HG02870 (cell line): ENCODE measurements at regions not wholly inside any gene's neighbourhood (a gene's known extent, or its start where the extent isn't known, plus 50 kb on each side); places are given as distances from the start of the nearest gene placed in this dataset.

ENCODE experiments used
- ATAC-seq: cut with Tn5 transposase; IDR thresholded peaks from one replicate; pipeline ENCODE4 v1.9.1; 2021; ENCODE audit warnings: mild to moderate bottlenecking, moderate library complexity; ENCODE audit not compliant: unreplicated experiment

DNA sequence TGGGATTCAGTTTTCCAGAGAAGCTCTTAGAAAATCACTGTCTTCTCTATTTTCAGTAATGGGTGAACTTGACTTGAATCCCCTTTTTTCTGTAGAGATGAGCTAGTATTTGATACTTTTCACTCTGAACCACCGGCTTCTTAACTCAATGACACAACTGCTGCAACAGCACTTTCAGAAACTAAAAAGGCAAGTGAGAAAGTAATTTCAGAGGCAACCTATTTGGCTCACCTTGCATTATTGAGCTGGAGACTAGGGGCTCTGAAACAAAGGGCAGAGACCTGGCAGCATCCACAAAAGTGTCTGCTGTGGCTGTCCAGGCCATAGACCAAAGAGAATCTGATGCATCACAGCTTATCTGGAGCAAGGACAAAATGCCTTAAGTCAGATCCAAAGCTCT lies 289.8 kb upstream of the IRAK1BP1 start:
- no peak for ATAC-seq

DNA sequence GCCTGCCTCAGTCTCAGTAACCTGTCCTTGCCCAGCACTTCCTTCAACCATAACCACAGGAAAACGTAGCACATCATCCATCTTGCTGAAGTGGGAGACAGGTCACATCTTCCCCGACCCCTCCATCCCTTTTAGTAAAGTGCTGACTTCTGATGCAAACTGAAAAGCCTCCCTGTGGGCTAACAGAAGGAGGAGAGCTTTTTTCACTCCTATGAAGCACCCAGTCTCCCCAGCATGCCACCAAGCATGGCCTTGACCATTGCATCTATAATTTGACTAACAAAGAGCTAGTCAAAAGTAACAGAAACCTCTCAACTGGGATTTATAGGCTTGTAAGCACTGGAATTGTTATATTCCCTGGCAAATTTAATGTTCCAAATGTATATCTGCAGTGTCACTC lies 288.9 kb upstream of the IRAK1BP1 start:
- no peak for ATAC-seq

DNA sequence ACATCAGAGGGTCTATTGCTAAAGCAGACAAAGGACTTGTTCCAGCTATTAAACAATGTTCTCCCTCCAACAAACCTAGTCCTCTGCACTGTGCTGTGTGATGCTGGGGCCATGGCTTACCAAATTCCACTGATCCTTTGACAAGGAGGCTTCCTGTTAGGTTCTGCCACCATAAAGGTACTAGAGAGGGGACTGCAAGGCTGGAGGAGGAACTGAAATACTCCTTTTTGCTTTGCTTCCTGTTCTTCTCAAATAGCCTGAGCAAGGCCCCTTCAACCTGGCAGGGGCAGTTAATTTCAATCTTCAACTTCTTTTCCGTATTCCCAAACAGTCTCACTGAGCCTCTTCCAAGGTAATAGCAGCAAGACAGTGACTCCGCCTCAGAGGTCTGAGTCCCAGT lies 286.4 kb upstream of the IRAK1BP1 start:
- ATAC-seq: no peak

DNA sequence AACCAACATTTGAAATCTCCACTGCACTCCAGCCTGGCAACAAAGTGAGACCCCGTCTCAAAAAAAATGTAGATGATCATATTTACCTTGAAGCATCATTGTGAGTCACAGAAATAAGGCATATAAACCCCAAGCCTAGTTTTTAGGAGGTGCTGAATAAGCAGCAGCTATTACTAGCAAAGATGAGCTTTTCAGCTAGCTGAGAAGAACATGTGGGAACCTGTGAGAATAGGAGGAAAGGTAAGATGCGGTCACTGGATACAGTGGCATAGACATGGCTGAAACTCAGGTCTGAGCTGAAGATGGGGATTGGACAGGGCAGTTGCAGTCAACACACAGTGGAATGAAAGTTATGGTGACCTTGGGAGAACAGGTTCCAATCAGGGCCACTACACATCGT lies 284.3 kb upstream of the IRAK1BP1 start:
- ATAC-seq: no peak

DNA sequence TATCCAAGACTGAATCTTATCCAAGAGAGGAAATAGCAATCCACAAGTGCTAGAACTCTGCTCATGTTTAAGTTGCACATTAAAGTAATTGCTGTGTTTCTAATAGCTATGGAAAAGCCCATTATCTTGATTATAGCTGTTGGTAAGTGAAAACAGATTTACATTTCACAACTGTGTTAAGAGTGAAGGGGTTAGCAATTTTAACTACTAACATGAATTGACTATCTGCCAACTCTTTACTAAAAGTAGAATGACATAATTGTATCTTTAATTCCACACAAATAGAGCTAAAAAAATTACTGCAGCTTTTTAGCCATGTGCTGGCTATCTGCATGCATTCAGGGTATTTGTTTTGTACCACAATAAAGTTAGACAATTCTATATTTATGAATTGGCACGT lies 277.9 kb upstream of the IRAK1BP1 start:
- no peak for ATAC-seq

DNA sequence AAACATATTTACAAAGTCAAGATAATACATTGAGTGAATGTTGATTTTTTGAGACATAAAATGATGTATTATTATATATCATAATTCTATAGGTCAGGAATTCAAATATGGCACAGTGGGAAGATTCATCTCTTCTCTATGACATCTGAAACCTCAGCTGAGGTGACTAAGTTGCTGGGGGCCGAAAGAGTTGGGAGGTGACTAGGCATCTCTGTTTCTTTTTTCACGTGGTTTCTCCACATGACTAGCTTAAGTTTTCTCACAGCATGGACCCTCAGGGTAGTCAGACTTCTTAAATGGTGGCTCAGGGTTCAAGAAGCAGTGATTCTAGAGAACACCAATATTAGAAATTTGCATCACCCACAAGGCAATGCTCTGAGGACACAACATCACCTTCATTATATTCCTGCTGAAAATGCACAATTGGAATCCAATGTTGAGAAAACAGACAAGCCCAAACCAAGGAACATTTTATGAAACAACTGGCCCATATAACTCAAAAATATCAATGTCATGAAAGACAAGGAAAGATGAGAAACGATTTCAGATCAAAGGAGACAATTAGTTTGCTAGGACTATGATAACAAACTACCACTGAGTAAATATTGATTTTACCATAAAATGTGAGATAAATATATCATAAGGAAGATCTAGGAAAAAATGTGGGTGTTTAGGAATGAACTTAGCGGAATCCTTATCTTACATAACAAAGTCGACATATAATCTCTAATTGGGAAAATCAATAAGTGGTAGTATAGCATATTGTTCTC lies 273.3 kb upstream of the IRAK1BP1 start:
- ATAC-seq: no peak

DNA sequence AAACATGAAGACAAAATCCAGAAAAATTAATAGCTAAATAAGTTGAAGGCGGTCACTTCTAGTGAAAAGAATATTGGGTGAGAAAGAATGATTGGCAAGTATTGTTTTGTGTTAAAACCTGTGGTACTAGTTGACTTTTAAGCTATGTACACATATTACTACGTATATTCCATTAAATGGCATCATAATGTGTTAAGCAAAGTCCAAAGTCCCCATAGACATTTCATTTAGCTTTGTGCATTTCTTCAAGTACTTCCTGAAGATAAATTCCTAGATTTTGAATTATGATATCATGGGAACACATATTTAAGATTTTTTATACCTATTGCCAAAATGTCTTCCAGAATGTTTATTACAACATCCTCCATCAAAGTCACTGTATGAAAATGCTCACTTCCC lies 272.7 kb upstream of the IRAK1BP1 start:
- no peak for ATAC-seq

DNA sequence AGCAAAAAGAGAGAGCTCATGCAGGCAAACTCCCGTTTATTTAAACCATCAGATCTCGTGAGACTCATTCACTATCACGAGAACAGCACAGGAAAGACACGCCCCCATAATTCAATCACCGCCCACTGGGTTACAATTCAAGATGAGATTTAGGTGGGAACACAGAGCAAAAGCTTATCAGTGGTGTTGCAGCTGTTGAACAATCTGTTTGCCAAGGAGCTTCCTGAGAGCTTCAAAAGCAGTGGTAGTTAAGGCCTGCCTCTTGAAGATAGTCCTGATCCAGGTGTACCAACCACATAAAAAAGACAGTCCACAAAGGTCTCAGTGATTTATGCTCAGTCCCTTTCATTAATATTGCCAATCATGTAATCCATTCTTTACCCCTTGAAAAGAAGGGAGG lies 269.4 kb upstream of the IRAK1BP1 start:
- ATAC-seq: no peak

DNA sequence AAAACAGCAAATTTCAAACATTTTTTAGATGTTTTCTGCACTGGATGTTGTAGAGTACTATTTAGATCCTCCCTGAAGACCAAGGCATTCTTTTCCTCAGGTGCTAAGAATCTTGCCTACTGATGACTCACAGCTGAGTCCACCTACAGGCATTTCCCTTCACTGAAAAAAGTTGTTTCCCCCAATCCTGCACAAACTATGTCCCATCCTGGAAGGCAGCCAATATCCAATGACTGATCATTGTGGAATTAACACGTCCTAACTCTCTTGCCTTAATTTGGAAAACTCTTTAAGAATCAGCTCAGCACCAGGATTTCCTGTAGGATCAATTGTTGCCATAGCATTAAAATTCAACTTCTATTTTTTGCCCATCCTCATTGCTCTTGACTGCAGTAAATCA lies 268.4 kb upstream of the IRAK1BP1 start:
- ATAC-seq: no peak

DNA sequence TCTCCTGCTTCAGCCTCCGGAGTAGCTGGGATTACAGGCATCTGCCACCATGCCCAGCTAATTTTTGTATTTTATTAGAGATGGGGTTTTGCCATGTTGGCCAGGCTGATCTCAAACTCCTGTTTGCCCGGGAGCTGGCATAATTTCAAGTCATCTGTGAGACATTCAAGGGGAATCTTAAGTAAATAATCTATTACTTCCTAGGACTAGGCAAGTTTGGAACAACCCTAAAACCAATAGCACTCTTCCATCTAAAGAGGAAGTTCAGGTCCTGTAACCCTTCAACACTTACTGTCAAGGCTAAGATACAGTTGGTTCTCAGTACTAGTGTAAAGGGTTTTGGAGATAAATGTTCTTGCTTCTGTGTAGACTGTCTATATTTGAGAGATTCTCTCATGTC lies 267.8 kb upstream of the IRAK1BP1 start:
- ATAC-seq: no peak

DNA sequence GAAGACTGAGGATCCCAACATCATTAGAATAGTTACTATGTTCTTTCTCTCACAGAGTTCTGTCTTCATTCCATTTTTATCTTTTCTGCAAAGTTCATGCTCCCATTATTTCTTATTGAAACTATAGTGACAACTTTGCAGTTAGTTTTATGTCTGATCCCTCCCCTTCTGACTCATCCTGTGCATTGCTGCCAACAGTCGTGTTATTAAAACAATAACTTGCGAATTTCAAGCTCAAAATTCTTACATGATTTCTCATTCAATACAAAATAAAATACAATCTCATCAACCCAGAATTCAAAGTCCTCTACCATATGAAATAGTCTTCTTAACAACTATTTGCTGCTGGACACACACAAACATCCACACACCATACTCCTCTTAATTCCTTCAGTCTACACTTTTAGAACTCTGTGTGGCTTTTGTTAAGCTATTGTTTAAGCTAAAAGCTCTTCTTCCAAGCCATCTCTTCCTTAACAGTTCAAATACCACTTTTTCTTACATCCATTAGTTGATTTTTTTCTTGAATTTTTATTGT lies 261.4 kb upstream of the IRAK1BP1 start:
- no peak for ATAC-seq

DNA sequence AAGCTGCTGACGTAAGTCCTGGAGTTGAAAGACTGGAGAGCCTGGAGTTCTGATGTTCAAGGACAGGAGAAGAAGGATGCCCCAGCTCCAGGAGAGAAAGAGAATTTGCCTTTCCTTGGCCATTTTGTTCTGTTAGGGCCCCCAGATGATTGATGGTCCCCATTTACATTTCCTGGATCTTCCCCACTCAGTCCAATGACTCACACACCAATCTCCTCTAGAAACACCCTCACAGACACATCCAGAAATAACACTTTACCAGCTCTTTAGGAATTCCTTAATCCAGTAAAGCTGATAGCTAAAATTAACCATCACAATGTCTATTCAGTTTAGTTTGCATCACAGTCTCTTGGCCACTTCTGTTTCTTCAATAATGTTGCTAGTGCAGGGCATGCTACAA lies 260.2 kb upstream of the IRAK1BP1 start:
- ATAC-seq: no peak

DNA sequence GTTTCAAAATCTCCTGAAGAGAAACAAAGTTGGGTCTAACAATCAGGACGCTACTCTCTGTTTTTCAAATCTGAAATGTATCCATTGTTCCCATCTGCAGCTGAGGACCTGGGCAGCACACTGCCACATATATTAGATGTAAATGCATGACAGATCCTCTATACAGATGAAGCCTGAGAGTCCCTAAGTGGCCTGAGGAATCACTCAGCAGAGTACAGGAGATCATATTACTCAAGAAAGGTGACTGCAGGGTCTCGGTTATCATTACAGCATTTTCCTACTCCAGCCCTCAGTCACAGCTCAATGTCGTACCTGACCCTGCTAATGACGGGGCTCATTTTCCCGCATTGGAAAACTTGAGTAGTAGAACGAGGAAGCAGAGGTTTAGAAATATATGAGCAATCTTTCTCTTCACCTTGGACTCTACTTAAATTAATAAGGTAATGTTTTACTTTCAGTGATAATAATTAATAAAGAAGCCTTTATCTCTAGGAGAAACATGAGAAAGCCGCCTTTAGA lies 256.2 kb upstream of the IRAK1BP1 start:
- ATAC-seq: no peak

DNA sequence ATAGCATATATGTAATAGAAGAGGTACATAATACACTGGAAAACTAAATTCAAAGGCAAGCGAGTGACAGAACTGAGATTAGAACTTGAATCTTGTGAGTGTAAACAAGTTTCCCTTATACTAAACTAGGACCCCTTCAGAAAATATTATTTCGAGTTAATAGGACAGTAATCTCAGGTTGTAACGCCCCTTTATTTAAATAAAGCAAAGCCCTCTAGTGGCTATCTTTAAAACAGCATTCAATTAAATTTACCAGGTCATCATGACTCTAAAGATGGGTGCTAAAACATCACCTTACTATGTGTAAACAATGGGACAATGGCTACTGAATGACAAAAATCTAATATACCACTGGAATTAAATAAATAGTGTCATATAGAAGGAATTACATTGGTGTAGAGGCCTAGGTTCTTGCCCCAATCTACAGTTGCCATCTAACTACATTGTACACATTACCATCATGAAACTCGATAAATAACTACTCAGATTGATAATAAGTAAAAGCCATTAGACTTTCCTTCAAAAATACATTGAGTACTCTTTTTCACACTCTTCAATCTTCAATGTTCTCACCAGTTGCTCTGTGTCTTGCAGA lies 255.4 kb upstream of the IRAK1BP1 start:
- peak; percentile 54 for ATAC-seq

DNA sequence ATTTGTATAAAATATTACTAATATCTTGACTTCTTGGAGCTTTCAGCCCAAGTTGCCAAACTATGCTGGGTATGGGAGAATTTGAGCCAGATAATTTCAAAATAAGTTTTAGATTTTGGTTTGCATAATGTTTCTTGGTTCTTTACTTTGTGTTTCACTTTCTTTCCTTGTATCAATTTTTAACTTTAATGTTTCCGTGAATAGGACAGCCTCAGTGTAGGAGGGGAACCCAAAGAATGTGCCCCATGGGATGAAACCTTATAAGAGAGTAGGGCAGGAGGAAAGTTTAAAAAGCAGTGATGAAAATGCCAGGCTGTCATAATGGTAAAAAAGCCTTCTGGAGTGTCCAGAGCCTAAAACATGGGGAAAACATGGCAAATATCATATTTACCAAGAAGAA lies 252.4 kb upstream of the IRAK1BP1 start:
- peak; percentile 12 for ATAC-seq

DNA sequence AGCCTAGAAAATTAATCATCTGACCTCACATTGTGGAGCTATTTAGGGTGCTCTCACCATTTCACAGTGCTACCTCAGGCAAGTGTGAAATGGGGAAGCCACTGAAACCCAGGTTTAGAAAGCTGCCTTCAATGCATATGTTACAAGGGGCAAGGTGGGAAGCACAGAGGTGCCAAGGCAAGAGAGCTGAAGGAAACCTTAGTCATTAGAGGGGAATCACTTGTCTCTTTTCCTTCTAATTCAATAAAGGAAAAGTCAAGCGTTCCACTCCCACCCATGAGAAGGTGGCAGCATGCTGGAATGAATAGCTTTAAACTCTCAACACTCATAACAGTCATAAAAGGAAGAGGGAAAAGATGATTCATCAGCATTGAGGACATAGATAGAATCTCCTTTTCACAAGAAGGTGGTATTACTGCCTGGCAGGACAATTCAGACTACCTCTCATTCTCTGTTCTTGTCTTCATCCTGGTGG lies 251.9 kb upstream of the IRAK1BP1 start:
- peak; percentile 52 for ATAC-seq

DNA sequence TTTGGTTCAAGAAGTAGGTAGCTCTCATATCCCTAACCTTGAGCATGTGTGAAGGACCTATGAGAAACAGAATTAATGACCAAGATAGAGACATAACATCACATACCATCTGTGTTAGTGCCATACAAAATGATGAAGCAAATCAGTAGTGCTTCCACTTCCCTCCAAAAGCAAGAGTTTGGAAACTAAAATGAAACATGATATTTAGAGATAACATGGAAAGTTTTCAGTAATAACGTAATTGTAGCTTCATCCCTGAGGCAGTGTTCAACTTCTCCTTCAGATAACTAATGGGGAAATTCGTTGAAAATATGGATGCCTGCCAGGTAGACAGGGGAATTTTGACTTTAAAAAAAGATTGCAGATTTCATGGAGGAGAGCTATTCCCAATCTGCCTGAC lies 248.4 kb upstream of the IRAK1BP1 start:
- no peak for ATAC-seq

DNA sequence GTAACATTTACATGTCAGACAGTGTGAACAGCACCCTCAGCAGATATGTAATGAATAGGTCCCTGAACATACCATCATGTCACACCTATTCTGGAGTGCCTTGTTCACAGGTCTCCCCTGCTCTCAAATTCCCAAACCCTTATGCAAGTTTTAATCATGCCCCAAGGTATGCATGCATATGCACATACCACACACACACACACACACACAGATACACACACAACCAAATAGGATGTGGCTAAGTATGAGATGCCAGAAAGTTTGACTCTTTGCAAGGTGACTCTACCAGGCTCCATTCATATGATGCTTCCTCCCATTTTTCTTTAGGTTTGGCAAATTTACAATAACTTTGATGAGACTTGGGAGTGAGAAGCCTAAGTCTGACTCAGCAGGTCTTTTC lies 243.8 kb upstream of the IRAK1BP1 start:
- ATAC-seq: no peak

DNA sequence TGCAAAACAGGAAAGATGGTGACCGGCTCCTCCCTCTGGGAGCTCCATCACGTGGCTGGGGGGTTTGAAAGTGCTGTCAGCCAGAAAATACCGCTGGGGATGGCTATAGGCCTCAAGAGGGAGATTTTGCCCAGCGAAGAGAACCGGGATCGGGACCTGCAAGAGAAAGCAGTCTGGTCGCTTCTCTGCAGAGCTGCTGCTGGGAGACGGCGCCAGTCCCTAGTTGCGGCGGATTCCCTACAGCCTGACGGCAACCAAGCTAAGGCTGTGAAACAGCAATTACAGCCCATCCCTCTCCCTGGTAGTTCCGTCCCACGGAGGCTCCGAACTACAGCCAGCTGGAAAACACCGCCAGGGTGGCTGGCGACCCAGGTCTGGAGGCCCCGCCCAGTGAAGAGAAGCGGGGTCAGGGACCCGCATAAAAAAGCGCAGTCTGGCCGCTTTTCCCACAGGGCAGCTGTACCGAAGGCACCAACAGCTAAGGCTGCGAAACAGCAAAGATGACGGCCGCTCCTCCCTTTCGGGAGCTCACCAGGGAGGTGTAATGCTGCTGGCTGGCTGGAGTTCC lies 238.1 kb upstream of the IRAK1BP1 start:
- ATAC-seq: no peak

DNA sequence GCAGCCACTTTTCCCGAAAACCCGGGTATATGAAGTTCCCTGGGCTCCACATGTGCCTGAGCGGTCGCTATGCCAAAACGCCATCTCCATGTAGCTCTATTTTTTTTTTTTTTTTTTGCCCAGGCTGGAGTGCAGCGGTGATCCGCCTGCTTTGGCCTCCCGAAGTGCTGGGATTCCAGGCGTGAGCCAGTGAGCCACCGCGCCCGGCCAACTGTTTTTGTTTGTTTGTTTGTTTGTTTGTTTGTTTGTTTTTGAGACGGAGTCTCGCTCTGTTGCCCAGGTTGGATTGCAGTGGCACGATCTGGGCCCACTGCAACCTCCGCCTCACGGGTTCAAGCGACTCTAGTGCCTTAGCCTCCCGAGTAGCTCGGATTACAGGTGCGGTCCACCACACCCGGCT lies 237.5 kb upstream of the IRAK1BP1 start:
- ATAC-seq: no peak

DNA sequence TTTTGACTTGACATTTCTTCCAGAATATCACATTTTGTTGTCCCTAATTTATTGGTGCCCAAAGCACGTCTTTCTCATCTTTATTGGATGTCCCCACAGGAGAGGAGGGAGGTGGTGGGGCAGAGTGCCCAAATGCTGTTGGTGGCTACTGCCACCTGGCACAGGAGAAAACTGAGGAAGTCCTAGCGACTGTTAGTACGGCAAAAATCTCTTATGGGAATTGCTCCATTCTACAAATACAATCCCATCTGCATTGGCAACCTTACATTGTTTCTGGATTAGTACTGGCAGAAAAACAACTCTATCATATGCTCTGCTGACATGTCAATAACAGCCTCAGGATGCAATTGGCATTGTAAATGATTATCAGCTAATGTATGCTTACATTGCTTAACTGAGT lies 235.4 kb upstream of the IRAK1BP1 start:
- ATAC-seq: no peak
